ENCODE measurements at regions not wholly inside any gene's neighbourhood (a gene's known extent, or its start where the extent isn't known, plus 50 kb on each side); places are given as distances from the start of the nearest gene placed in this dataset.

DNA sequence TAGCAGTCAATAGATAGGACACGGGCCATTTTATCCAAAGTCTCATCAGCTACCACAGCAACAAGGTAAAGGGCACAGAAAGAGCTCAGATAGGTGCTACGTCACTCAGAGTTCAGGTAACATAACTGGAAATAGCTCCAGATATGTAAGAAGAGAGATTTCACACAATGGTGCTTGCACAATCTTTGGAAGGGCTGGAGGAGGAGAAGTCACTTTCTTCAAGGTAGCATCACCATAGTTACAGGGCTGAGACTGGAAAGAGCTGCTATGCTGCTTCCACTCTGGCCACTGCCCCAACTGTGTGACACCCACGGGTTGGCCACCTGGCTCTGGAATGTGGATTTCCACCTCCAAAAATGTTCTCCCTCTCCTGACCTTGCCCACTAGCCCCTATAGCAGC is 448.8 kb upstream of the THBS1 start:
- no peak for TF ChIP-seq CTCF (IDR thresholded peaks at IDR 0.05; ENCODE audit: borderline replicate concordance, insufficient read depth, low read depth, low read length)
- H3K4me3 ChIP-seq (ENCODE audit: low read depth, low read length), result no peak overlapping the region

- no peak overlapping the region for H3K4me3 ChIP-seq (ENCODE audit: low read depth, low read length)
- no peak for TF ChIP-seq CTCF (IDR thresholded peaks at IDR 0.05; ENCODE audit: borderline replicate concordance, insufficient read depth, low read depth, low read length)
Observed at GRCh38 chr15:39132954-39133600, 447.8 kb upstream of the THBS1 start.

- no peak for TF ChIP-seq CTCF (IDR thresholded peaks at IDR 0.05; ENCODE audit: borderline replicate concordance, insufficient read depth, low read depth, low read length)
- no peak overlapping the region for H3K4me3 ChIP-seq (ENCODE audit: low read depth, low read length)
Observed at GRCh38 chr15:39134282-39134681, 446.6 kb upstream of the THBS1 start.

- no peak for TF ChIP-seq CTCF (IDR thresholded peaks at IDR 0.05; ENCODE audit: borderline replicate concordance, insufficient read depth, low read depth, low read length)
- no peak overlapping the region for H3K4me3 ChIP-seq (ENCODE audit: low read depth, low read length)
Observed at GRCh38 chr15:39135989-39136388, 444.9 kb upstream of the THBS1 start.

DNA sequence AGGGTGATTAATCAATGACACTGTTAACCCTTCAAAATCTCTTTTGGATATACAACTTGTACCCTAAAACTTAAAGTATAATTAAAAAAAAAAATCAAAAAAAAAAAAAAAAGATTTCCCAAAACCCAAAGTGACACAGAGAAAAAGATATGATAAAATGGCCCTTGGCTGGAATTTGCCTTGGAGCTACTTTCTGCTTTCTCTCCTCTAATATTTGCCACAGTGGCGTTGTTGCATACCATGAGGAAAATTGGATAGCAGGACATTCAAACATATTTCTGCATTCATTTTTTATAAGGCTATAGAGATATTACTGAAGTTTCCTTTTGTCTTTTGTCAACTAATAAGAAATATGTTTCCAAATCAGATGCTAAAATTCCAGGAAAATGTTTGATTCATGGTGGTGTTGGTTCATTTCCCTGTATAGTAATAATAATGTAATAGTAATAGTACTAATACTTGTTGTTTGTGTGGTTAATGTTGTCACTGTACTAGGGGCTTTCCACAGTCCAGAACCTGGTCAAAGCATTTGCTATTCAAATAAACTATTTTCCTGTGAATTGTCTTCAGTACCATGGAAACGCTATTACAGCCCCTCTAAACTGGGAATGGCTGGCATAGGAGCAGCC is 441.3 kb upstream of the THBS1 start:
- H3K4me3 ChIP-seq (ENCODE audit: low read depth, low read length), result no peak overlapping the region
- no peak for TF ChIP-seq CTCF (IDR thresholded peaks at IDR 0.05; ENCODE audit: borderline replicate concordance, insufficient read depth, low read depth, low read length)

DNA sequence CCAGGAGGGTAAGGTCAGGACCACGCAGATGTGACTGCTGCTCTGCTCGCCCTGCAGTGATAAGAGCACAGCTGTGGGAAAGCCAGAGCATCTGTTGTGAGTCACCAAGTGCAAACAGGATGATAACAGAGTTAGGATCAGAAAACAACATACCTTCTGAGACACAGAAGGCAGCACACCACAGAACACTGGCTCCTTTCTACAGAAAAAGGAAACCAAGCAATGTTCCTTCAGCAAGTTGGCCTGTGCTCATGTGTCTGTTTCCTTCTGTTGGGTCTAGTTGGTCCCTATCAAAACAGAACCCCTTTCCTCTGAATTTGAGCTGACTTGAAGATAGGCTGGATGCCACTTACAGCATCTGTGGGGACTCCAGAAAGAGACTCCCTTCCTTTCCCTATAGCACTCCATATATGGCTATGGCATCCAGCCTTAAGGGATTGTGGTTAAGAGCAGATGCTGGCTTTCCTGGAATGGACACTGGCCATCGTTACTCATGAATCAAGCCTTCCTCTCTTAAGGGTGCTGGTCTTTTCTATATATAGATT is 440.7 kb upstream of the THBS1 start:
- TF ChIP-seq CTCF (IDR thresholded peaks at IDR 0.05; ENCODE audit: borderline replicate concordance, insufficient read depth, low read depth, low read length), result no peak
- H3K4me3 ChIP-seq (ENCODE audit: low read depth, low read length), result no peak overlapping the region

GRCh38 chr15:39142500-39142899 is 438.4 kb upstream of the THBS1 start:
- no peak for TF ChIP-seq CTCF (IDR thresholded peaks at IDR 0.05; ENCODE audit: borderline replicate concordance, insufficient read depth, low read depth, low read length)
- no peak overlapping the region for H3K4me3 ChIP-seq (ENCODE audit: low read depth, low read length)

Measured in GM12875 (cell line).